Colonic mucosa (tissue), 4 donors: ENCODE measurements at regions not wholly inside any gene's neighbourhood (a gene's known extent, or its start where the extent isn't known, plus 50 kb on each side); places are given as distances from the start of the nearest gene placed in this dataset.

Source experiments
- DNase-seq: peaks from one replicate; pipeline ENCODE4 v3.0.0-alpha.2; 2020
- H3K27ac ChIP-seq: fragments of 200-600 bp; one replicate; pipeline ENCODE4 v1.8.0; 2021
- H3K27me3 ChIP-seq: fragments of 200-600 bp; one replicate; pipeline ENCODE4 v1.8.0; 2021
- H3K36me3 ChIP-seq: fragments of 200-600 bp; one replicate; pipeline ENCODE4 v1.8.0; 2021
- H3K4me1 ChIP-seq: fragments of 200-600 bp; one replicate; pipeline ENCODE4 v1.8.0; 2021; ENCODE audit warnings: mild to moderate bottlenecking
- H3K4me3 ChIP-seq: fragments of 200-600 bp; one replicate; pipeline ENCODE4 v1.8.0; 2021
- H3K9ac ChIP-seq, 2 donors: one replicate each; pipeline ENCODE4 v1.7.0; 2013; ENCODE audit warnings: control low read depth in 2 of 2, low read depth in 2 of 2, low read length in 2 of 2
- H3K9me3 ChIP-seq: fragments of 200-600 bp; one replicate; pipeline ENCODE4 v1.8.0; 2021
- intact Hi-C: fragments of 100-400 bp; cut with DNase I; formaldehyde crosslinking; loops from one replicate; pipeline ENCODE4 v1.14.1; 2022
- TF ChIP-seq, protein P1 (sequence below): fragments of 200-600 bp; IDR thresholded peaks from one replicate; pipeline ENCODE4 v1.8.0; 2022; ENCODE audit warnings: antibody characterized with exemption, mild to moderate bottlenecking
- donor health status: healthy.
- donor health status: DM: no; HTN: no; CAD: no.
- donor health status: DM: no; HTN: no; CAD: no.

DNA sequence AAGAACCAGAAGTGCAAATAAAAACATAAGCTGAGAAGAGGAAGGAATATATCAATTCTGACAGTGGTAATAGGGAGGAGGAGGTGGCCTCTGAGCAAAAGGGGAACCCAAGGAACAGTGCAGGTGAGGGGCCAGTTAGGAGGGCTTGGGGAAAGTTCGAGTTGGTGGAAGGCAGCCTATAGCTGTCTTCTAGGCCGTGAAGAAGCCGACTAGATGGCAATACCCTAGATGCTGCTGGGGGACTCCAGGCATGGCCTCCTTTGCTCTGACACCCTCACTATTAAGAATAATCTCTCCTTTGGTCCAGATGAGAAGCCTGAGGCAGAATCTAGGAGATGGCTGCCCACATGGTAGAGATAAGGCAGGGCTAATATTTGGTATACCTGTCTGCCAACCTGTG lies 351.1 kb upstream of the PLXNA2 start:
- H3K9ac ChIP-seq, result no peak overlapping the region
- H3K27me3 ChIP-seq, result no peaks in the 10 kb centered on the region
- intact Hi-C loops, result no loop called here
- no peak overlapping the region for H3K27ac ChIP-seq
- TF ChIP-seq, protein P1, sequence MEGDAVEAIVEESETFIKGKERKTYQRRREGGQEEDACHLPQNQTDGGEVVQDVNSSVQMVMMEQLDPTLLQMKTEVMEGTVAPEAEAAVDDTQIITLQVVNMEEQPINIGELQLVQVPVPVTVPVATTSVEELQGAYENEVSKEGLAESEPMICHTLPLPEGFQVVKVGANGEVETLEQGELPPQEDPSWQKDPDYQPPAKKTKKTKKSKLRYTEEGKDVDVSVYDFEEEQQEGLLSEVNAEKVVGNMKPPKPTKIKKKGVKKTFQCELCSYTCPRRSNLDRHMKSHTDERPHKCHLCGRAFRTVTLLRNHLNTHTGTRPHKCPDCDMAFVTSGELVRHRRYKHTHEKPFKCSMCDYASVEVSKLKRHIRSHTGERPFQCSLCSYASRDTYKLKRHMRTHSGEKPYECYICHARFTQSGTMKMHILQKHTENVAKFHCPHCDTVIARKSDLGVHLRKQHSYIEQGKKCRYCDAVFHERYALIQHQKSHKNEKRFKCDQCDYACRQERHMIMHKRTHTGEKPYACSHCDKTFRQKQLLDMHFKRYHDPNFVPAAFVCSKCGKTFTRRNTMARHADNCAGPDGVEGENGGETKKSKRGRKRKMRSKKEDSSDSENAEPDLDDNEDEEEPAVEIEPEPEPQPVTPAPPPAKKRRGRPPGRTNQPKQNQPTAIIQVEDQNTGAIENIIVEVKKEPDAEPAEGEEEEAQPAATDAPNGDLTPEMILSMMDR, result no peak
- no peak for DNase-seq
- no peaks in the 10 kb centered on the region for H3K36me3 ChIP-seq
- no peaks in the 10 kb centered on the region for H3K4me1 ChIP-seq
- H3K4me3 ChIP-seq, result no peak overlapping the region
- H3K9me3 ChIP-seq, result no peaks in the 10 kb centered on the region

DNA sequence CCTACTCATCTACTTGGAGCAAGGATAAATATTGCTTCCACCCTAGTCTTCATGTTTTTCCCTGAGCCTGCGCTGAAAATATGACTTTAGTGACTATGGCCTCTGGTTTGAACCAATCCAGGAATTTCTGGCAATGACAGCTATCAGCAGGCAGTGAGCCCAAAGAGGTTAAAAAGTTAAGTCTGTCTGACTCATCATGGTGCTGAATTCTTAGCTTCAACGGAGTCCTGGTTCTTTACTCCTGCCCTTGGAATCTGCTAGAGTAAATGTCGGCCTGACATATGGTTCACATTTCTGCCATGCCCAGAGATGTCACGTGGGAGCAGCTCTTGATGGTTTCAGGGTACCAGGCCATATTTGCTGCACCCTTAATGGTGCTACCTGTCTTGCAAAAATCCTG lies 351.6 kb upstream of the PLXNA2 start:
- TF ChIP-seq, protein P1, result no peak
- DNase-seq, result no peak
- Histone ChIP-seq H3K27me3 (no peaks in the 10 kb centered on the region), H3K36me3 (no peaks in the 10 kb centered on the region), H3K9me3 (no peaks in the 10 kb centered on the region), H3K4me3 (no peak overlapping the region), H3K27ac (no peak overlapping the region), H3K4me1 (no peaks in the 10 kb centered on the region), H3K9ac (no peak overlapping the region)
- intact Hi-C loops, result no loop called here

DNA sequence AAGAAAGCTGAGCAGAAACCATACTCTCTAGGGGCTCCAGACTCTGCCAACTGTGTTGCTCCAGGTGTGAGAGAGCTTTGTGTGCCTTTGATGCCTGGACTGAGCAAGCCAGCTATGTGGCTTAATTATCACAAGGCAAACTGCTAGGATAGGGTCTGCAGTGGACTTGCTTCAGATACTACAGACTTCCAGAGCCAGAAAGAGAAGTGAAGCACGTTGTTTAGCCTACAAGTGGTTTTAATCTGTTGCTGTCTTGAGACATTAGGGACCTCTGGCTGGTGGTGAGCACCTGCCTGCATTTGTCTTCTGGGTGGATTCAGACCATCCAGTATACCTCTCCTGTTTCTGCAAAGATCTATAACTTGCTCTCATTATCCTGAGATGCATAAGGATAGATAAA lies 353.4 kb upstream of the PLXNA2 start:
- intact Hi-C loops, result no loop called here
- TF ChIP-seq, protein P1, result no peak
- H3K27me3 ChIP-seq, result no peaks in the 10 kb centered on the region
- H3K36me3 ChIP-seq, result no peaks in the 10 kb centered on the region
- no peaks in the 10 kb centered on the region for H3K9me3 ChIP-seq
- H3K4me3 ChIP-seq, result no peak overlapping the region
- no peak for DNase-seq
- H3K4me1 ChIP-seq, result no peaks in the 10 kb centered on the region
- no peak overlapping the region for H3K9ac ChIP-seq
- H3K27ac ChIP-seq, result no peak overlapping the region

DNA sequence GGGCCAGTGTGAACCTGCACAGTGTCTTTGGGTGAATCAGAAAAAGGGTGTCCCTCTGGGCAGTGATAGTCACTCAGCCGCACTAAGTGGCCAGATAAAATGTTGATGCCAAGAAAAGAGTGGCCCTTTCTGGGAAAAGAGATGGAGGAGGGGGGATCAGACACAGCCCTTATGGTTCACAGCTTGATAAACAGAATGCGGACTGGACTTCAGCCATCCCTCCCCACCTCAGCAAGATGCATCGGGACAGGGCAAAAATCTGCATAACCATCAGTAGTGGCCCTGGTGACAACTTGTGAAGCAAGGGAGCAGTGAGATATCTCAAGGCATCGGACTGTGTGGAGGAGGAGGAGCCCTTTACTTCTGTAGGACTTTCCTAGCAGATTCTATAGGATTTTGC lies 353.8 kb upstream of the PLXNA2 start:
- intact Hi-C loops, result no loop called here
- Histone ChIP-seq H3K4me1 (no peaks in the 10 kb centered on the region), H3K4me3 (no peak overlapping the region), H3K9ac (no peak overlapping the region), H3K36me3 (no peaks in the 10 kb centered on the region), H3K27ac (no peak overlapping the region), H3K9me3 (no peaks in the 10 kb centered on the region), H3K27me3 (no peaks in the 10 kb centered on the region)
- DNase-seq, result no peak
- TF ChIP-seq, protein P1, result no peak

DNA sequence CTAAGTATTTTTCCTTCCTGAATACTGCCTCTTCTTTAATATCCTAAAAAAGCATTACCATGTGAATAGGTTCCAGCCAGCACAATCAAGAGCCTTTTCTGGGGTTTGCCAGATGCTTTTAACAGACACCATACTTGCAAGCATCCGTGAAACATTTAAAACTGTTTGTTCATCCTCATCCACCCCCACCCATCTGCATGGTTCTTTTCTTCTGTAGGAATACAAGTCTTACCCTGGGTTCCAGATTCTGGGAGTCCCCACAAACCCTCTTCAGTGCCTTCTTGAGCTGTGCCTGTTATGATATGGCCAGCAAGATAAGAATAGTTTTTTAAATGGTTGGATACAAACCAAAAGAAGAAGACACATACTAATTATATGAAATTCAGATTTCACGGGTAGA lies 354.9 kb upstream of the PLXNA2 start:
- no peak for DNase-seq
- H3K36me3 ChIP-seq, result no peaks in the 10 kb centered on the region
- no peaks in the 10 kb centered on the region for H3K27me3 ChIP-seq
- no peak overlapping the region for H3K27ac ChIP-seq
- H3K9me3 ChIP-seq, result no peaks in the 10 kb centered on the region
- H3K4me3 ChIP-seq, result no peak overlapping the region
- no peak overlapping the region for H3K9ac ChIP-seq
- intact Hi-C loops, result no loop called here
- TF ChIP-seq, protein P1, result no peak
- H3K4me1 ChIP-seq, result no peaks in the 10 kb centered on the region
